GM18519 (cell line): ENCODE measurements at regions not wholly inside any gene's neighbourhood (a gene's known extent, or its start where the extent isn't known, plus 50 kb on each side); places are given as distances from the start of the nearest gene placed in this dataset.
"Not testable (repeated sequence)": the region's sequence is repeated elsewhere in the genome, so short reads cannot be mapped to it uniquely, and the experiment has no call there.

Experiments used
- ATAC-seq: cut with Tn5 transposase; IDR thresholded peaks from one replicate; pipeline ENCODE4 v1.9.1; 2021; ENCODE audit warnings: mild to moderate bottlenecking, moderate library complexity; ENCODE audit not compliant: unreplicated experiment, low FRiP score

GRCh38 chr12:85626001-85626783, 210.0 kb downstream of the RASSF9 start:
- no peak for ATAC-seq

DNA sequence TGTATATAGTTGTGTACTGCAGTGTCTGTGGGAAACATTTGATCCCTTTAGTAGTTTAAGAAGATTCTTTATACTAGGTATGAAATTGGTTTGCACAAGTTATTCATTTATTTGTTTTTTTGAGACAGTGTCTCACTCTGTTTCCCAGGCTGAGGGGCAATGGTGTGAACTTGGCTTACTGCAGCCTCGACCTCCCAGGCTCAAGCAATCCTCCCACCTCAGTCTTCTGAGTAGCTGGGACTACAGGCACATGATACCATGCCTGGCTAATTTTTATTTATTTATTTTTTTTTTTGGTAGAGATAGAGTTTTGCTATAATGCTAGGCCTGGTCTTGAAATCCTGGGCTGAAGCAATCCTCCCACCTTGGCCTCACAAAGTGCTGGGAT, 209.4 kb downstream of the RASSF9 start:
- no peak for ATAC-seq

- ATAC-seq, result no peak
Measured at GRCh38 chr12:85627584-85627983, 208.6 kb downstream of the RASSF9 start.

- not testable (repeated sequence) for ATAC-seq
Measured at GRCh38 chr12:85628562-85628961, 207.6 kb downstream of the RASSF9 start.

- no peak for ATAC-seq
Measured at GRCh38 chr12:85630851-85631250, 205.4 kb downstream of the RASSF9 start.

DNA sequence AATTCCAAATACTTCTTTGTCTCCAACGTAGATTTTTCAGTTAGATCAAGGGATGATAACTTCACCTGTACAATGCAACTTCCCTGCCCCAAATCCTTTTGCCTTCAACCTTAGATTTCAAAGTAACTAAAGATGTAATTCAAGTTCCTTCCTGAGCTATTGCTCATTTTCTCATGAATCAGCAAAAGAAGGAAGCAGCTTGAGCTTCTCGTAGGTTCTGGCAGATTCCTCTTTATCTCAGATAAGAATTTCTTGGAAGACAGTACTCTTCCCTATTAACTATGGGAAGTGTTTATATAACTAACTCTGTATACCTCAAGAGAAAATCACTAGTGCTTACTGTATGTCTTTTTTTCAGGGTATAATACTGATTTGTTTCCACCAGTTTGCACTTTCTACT, 203.8 kb downstream of the RASSF9 start:
- no peak for ATAC-seq

DNA sequence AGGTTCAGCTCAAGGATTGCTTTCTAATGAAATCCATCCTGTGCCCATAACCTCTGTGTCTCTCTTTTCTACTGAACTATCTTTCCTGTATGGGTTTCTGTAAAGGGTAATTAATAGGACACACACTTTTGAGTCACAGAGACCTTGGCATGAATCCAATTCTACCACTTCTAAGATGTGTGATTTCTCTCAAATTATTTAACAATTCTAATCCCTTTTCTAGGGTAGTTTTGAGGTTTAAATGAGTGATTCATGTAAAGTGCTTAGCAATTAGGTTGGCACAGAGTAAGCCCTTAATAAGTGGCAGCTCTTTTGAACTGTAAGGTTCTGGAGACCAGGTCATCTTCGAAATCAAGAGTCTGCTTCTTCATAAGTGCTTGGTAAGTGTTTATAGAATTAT, 202.7 kb downstream of the RASSF9 start:
- ATAC-seq, result no peak

DNA sequence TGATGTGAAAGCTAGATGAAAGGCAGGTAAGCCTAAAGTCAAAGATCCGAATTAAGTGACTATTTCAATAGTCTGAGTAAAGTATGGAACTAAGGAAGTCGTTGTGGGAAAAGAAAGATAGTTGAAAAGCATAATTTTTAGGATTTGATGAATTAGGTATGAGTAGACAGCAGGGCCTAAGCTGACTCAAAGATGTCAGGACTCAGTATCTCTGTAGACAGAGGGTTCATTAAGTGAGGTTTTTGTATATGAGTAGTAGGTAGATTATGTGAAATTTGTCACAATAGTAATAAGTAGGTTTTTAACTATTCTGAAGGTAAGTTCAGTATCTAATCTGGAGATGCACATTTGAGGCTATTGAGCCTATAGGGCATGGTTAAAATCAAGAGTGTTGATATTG, 196.4 kb downstream of the RASSF9 start:
- ATAC-seq, result no peak

- ATAC-seq, result no peak
Measured at GRCh38 chr12:85641796-85642195, 194.4 kb downstream of the RASSF9 start.

DNA sequence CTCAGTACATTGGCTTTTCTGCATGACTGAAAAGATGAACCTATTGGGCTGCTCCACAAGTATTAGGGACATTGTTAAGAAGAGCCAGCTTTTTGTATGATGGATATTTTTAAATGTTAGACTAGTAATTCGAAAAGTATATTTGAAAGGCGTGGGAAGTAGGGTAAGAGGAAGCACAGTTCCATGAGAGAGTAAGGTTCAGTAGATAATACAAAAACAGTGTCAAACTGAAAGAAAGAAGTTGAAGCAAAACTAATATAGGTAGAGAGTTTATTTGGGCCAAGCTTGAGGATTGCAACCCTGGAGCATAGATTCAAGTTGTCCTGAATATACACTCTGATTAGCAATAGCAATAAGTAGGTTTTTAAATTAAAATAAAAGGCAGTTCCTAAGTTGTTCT, 193.9 kb downstream of the RASSF9 start:
- no peak for ATAC-seq

- ATAC-seq, result no peak
Measured at GRCh38 chr12:85642808-85643207, 193.4 kb downstream of the RASSF9 start.

- ATAC-seq, result no peak
Measured at GRCh38 chr12:85644508-85644907, 191.7 kb downstream of the RASSF9 start.

GRCh38 chr12:85653731-85654455, 182.3 kb downstream of the RASSF9 start:
- ATAC-seq, result no peak

DNA sequence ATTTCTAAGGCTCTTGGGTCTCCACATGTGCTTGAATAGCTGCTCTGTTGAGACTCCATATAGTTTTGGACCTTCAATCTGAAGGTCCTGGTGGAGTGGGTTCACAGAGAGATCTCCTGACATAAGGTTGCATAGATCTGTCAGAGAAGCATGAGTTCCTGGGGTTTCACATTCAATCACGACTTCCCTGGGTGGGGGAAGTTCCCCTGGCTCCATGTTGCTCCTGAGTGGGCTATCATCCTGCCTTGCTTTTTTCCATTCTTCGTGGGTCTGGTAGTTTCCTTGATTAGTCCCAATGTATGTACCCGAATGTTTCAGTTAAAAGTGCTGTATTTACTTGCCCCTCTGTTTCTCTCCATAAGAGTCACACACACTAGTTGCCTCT, 181.8 kb downstream of the RASSF9 start:
- ATAC-seq, result no peak

DNA sequence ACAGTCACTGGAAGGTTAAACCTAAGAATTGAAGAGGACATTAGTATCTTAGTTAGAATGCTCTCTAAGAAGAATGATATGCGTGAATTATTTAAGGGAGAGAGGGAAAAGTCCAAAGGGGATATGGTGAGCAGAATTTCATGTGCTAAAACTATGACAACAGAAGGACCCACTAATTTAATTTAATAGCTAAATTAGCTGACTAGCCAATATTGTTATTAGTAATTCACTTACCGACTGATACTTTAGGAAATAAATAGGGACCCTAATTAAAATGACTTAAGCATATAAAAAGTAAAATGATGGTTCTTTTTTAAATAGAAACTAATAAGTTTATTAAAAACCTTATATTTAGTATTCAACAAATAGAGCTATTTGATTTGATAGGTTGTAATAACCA, 179.6 kb downstream of the RASSF9 start:
- no peak for ATAC-seq

- ATAC-seq, result no peak
Measured at GRCh38 chr12:85657251-85657650, 179.0 kb downstream of the RASSF9 start.

GRCh38 chr12:85657836-85658630, 178.2 kb downstream of the RASSF9 start:
- ATAC-seq, result no peak

GRCh38 chr12:85659754-85660530, 176.3 kb downstream of the RASSF9 start:
- no peak for ATAC-seq

GRCh38 chr12:85661461-85662206, 174.6 kb downstream of the RASSF9 start:
- no peak for ATAC-seq

DNA sequence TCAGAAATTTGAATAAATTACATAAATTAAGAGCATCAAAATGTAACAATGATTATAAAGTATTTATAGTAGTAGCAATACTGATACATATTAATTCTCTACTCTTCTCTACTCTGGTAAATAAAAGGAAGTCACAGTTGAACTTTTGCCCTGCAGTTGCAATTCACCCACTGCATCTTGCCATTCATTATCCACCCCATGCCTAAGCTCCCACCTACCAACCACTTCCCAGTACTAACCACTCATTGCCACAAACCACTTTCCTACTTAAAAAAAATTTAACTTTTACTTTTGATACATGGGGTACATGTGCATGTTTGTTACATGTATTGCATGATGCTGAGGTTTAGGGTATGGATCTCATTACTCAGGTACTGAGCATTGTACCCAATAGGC, 174.0 kb downstream of the RASSF9 start:
- no peak for ATAC-seq
